Loucy (cell line): ENCODE measurements at regions not wholly inside any gene's neighbourhood (a gene's known extent, or its start where the extent isn't known, plus 50 kb on each side); places are given as distances from the start of the nearest gene placed in this dataset.

Source experiments
- H2AFZ ChIP-seq: fragments of 200-600 bp; sonication (generic); 2 replicates; pipeline ENCODE4 v1.6.0; 2016; ENCODE audit warnings: antibody characterized with exemption, mild to moderate bottlenecking, low read length, moderate library complexity
- H3F3A ChIP-seq: fragments of 200-600 bp; 2 replicates; pipeline ENCODE4 v1.6.0; 2016; ENCODE audit warnings: antibody characterized with exemption, low read depth, mild to moderate bottlenecking
- H3K27me3 ChIP-seq: fragments of 200-600 bp; sonication (generic); 2 replicates; pipeline ENCODE4 v1.6.1; 2014; ENCODE audit warnings: low read length, mild to moderate bottlenecking; ENCODE audit not compliant: insufficient read depth, poor library complexity, severe bottlenecking
- H3K36me3 ChIP-seq: fragments of 200-600 bp; sonication (generic); 2 replicates; pipeline ENCODE4 v1.6.1; 2016; ENCODE audit warnings: low read length; ENCODE audit not compliant: insufficient read depth
- H3K4me1 ChIP-seq: fragments of 200-600 bp; sonication (generic); 2 replicates; pipeline ENCODE4 v1.5.1; 2014; ENCODE audit warnings: low read length, mild to moderate bottlenecking; ENCODE audit not compliant: insufficient read depth, poor library complexity, severe bottlenecking
- H3K4me2 ChIP-seq: fragments of 200-600 bp; sonication (generic); 2 replicates; pipeline ENCODE4 v1.6.0; 2014; ENCODE audit warnings: antibody characterized with exemption, low read length, low read depth, mild to moderate bottlenecking; ENCODE audit not compliant: poor library complexity, severe bottlenecking
- H3K4me3 ChIP-seq: fragments of 200-600 bp; sonication (generic); 2 replicates; pipeline ENCODE4 v1.5.1; 2014; ENCODE audit warnings: low read length, mild to moderate bottlenecking, mixed read lengths; ENCODE audit not compliant: poor library complexity, severe bottlenecking
- H3K79me2 ChIP-seq: fragments of 200-600 bp; sonication (generic); 2 replicates; pipeline ENCODE4 v1.6.1; 2014; ENCODE audit warnings: low read length; ENCODE audit not compliant: insufficient read depth
- H3K9ac ChIP-seq: fragments of 200-600 bp; sonication (generic); 2 replicates; pipeline ENCODE4 v1.6.0; 2014; ENCODE audit warnings: mild to moderate bottlenecking, low read depth, low read length, moderate library complexity; ENCODE audit not compliant: poor library complexity, severe bottlenecking
- H3K9me2 ChIP-seq: fragments of 200-600 bp; sonication (generic); replicated peaks from 2 replicates; pipeline ENCODE4 v1.6.1; 2016; ENCODE audit warnings: low read depth, low read length, mixed read lengths
- H3K9me3 ChIP-seq: fragments of 200-600 bp; sonication (generic); 2 replicates; pipeline ENCODE4 v1.6.1; 2014; ENCODE audit warnings: mild to moderate bottlenecking, antibody characterized with exemption, low read length, low read depth; ENCODE audit not compliant: insufficient read depth
- H4K20me1 ChIP-seq: fragments of 200-600 bp; sonication (generic); 2 replicates; pipeline ENCODE4 v1.6.0; 2014; ENCODE audit warnings: antibody characterized with exemption, low read length, mild to moderate bottlenecking; ENCODE audit not compliant: insufficient read depth, poor library complexity, severe bottlenecking
- CTCF ChIP-seq: fragments of 200-600 bp; sonication (generic); conservative IDR thresholded peaks from 2 replicates; pipeline ENCODE4 v1.5.1; 2014; ENCODE audit warnings: mild to moderate bottlenecking, antibody characterized with exemption, low read length
- EZH2phosphoT487 ChIP-seq: fragments of 200-600 bp; IDR thresholded peaks from 2 replicates; pipeline ENCODE4 v1.6.1; 2018; ENCODE audit warnings: antibody characterized with exemption, mild to moderate bottlenecking, moderate library complexity, borderline replicate concordance

- Histone ChIP-seq H3K27me3 (no peaks in the 10 kb centered on the region), H3K36me3 (no peaks in the 10 kb centered on the region), H3K4me2 (no peak overlapping the region), H3K9me2 (no peaks in the 10 kb centered on the region), H3K9ac (no peak overlapping the region), H4K20me1 (no peaks in the 10 kb centered on the region), H3K4me3 (no peak overlapping the region), H2AFZ (no peak overlapping the region), H3F3A (no peaks in the 10 kb centered on the region), H3K4me1 (no peaks in the 10 kb centered on the region), H3K79me2 (no peaks in the 10 kb centered on the region), H3K9me3 (no peaks in the 10 kb centered on the region)
- TF ChIP-seq EZH2phosphoT487 (no peak), CTCF (no peak)
Observed at GRCh38 chr7:156534925-156535324, 105.6 kb upstream of the RNF32 start.

GRCh38 chr7:156533964-156534363, 106.6 kb upstream of the RNF32 start:
- Histone ChIP-seq H3K79me2 (no peaks in the 10 kb centered on the region), H4K20me1 (no peaks in the 10 kb centered on the region), H3K4me3 (no peak overlapping the region), H3K9me3 (no peaks in the 10 kb centered on the region), H3K9me2 (no peaks in the 10 kb centered on the region), H3K27me3 (no peaks in the 10 kb centered on the region), H3K36me3 (no peaks in the 10 kb centered on the region), H3K4me2 (no peak overlapping the region), H2AFZ (no peak overlapping the region), H3K9ac (no peak overlapping the region), H3F3A (no peaks in the 10 kb centered on the region), H3K4me1 (no peaks in the 10 kb centered on the region)
- TF ChIP-seq CTCF (no peak), EZH2phosphoT487 (no peak)

- Histone ChIP-seq H3K9me2 (no peaks in the 10 kb centered on the region), H3K9ac (no peak overlapping the region), H3K4me3 (no peak overlapping the region), H3K4me2 (no peak overlapping the region), H3K9me3 (no peaks in the 10 kb centered on the region), H3K27me3 (no peaks in the 10 kb centered on the region), H3F3A (no peaks in the 10 kb centered on the region), H3K79me2 (no peaks in the 10 kb centered on the region), H3K36me3 (no peaks in the 10 kb centered on the region), H4K20me1 (no peaks in the 10 kb centered on the region), H2AFZ (no peak overlapping the region), H3K4me1 (no peaks in the 10 kb centered on the region)
- TF ChIP-seq CTCF (no peak), EZH2phosphoT487 (no peak)
Observed at GRCh38 chr7:156533420-156533819, 107.2 kb upstream of the RNF32 start.
